HL-60 (cell line): ENCODE measurements at regions not wholly inside any gene's neighbourhood (a gene's known extent, or its start where the extent isn't known, plus 50 kb on each side); places are given as distances from the start of the nearest gene placed in this dataset.

ENCODE experiments used
- DNase-seq, 2 experiments: peaks; one replicate each; pipeline ENCODE4 v3.0.0-alpha.2; 2010 to 2020; ENCODE audit warnings: low read depth in 1 of 2, low spot score in 1 of 2
- H3K27ac ChIP-seq: fragments of 250-450 bp; sonication (Bioruptor Pico); replicated peaks from 2 replicates; pipeline ENCODE4 v1.5.1; 2020; ENCODE audit warnings: mild to moderate bottlenecking, moderate library complexity
- H3K27me3 ChIP-seq: fragments of 250-450 bp; sonication (Bioruptor Pico); 2 replicates; pipeline ENCODE4 v1.5.1; 2021; ENCODE audit warnings: mild to moderate bottlenecking, moderate library complexity; ENCODE audit not compliant: insufficient read depth, poor library complexity, severe bottlenecking
- H3K4me3 ChIP-seq: replicated peaks from 2 replicates; pipeline ENCODE4 v1.5.1; 2011; ENCODE audit warnings: mild to moderate bottlenecking, control low read depth, low read length; ENCODE audit not compliant: insufficient read depth
- GABPA ChIP-seq: IDR thresholded peaks from 2 replicates; pipeline ENCODE4 v1.6.1; 2012; ENCODE audit warnings: low read depth
- POLR2AphosphoS5 ChIP-seq: IDR thresholded peaks from 2 replicates; pipeline ENCODE4 v1.6.1; 2012; ENCODE audit warnings: low read depth
- SPI1 ChIP-seq: IDR thresholded peaks from 2 replicates; pipeline ENCODE4 v1.6.1; 2012; ENCODE audit warnings: low read depth, mild to moderate bottlenecking, borderline replicate concordance
- TF ChIP-seq, protein P1 (sequence below): IDR thresholded peaks from 2 replicates; pipeline ENCODE4 v1.6.1; 2012; ENCODE audit warnings: low read depth; ENCODE audit not compliant: insufficient replicate concordance
- TF ChIP-seq, protein P2 (sequence below): IDR thresholded peaks from one replicate; pipeline ENCODE4 v1.5.1; 2011; ENCODE audit warnings: low read length, control low read depth, inconsistent platforms; ENCODE audit not compliant: insufficient read depth

DNA sequence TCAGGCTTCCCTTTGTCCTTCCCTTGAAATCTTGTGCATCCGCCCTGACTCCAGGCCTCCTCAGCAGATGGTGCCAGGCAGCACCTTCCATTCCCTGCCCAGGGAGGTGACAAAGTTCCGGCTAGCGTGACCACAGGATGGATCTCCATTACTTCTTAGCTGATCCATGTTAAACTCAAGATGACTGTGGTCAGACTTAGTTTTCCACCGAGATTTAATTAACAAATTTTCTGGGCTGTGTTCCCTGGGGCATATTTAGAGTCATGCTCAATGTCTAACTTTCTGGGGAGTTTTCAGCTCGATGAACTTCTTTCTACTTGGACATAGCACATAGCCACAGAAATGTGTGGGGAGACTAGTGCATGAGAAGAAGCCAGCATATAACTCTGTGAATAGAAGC lies 215.1 kb upstream of the SFRP2 start:
- TF ChIP-seq, protein P1, sequence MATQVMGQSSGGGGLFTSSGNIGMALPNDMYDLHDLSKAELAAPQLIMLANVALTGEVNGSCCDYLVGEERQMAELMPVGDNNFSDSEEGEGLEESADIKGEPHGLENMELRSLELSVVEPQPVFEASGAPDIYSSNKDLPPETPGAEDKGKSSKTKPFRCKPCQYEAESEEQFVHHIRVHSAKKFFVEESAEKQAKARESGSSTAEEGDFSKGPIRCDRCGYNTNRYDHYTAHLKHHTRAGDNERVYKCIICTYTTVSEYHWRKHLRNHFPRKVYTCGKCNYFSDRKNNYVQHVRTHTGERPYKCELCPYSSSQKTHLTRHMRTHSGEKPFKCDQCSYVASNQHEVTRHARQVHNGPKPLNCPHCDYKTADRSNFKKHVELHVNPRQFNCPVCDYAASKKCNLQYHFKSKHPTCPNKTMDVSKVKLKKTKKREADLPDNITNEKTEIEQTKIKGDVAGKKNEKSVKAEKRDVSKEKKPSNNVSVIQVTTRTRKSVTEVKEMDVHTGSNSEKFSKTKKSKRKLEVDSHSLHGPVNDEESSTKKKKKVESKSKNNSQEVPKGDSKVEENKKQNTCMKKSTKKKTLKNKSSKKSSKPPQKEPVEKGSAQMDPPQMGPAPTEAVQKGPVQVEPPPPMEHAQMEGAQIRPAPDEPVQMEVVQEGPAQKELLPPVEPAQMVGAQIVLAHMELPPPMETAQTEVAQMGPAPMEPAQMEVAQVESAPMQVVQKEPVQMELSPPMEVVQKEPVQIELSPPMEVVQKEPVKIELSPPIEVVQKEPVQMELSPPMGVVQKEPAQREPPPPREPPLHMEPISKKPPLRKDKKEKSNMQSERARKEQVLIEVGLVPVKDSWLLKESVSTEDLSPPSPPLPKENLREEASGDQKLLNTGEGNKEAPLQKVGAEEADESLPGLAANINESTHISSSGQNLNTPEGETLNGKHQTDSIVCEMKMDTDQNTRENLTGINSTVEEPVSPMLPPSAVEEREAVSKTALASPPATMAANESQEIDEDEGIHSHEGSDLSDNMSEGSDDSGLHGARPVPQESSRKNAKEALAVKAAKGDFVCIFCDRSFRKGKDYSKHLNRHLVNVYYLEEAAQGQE: no peak
- TF ChIP-seq SPI1 (no peak), POLR2AphosphoS5 (no peak), GABPA (no peak)
- TF ChIP-seq, protein P2, sequence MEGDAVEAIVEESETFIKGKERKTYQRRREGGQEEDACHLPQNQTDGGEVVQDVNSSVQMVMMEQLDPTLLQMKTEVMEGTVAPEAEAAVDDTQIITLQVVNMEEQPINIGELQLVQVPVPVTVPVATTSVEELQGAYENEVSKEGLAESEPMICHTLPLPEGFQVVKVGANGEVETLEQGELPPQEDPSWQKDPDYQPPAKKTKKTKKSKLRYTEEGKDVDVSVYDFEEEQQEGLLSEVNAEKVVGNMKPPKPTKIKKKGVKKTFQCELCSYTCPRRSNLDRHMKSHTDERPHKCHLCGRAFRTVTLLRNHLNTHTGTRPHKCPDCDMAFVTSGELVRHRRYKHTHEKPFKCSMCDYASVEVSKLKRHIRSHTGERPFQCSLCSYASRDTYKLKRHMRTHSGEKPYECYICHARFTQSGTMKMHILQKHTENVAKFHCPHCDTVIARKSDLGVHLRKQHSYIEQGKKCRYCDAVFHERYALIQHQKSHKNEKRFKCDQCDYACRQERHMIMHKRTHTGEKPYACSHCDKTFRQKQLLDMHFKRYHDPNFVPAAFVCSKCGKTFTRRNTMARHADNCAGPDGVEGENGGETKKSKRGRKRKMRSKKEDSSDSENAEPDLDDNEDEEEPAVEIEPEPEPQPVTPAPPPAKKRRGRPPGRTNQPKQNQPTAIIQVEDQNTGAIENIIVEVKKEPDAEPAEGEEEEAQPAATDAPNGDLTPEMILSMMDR: no peak
- Histone ChIP-seq H3K4me3 (no peak overlapping the region), H3K27me3 (no peaks in the 10 kb centered on the region), H3K27ac (no peak overlapping the region)
- DNase-seq: no peak

DNA sequence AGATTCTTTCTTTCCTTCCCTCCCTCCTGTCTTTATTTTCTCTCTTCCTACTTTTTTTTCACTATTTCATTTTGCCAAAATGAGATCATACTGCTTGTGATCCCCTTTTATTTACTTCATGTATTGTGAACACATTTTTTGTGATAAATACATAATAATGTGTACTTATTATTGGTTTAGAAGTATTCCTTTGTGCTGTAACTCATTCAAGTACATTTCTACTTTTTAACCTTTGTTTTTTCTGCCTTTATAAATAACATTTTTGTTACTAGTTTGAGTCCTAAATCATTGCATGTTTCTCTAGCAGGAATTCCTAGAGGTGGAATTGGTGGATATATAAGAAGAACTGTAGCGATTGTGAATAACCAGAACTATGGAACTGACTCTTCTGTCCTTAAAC lies 214.5 kb upstream of the SFRP2 start:
- Histone ChIP-seq H3K27ac (no peak overlapping the region), H3K4me3 (no peak overlapping the region), H3K27me3 (no peaks in the 10 kb centered on the region)
- no peak for DNase-seq
- no peak for TF ChIP-seq POLR2AphosphoS5
- no peak for TF ChIP-seq GABPA
- TF ChIP-seq, protein P2: no peak
- TF ChIP-seq, protein P1: no peak
- no peak for TF ChIP-seq SPI1

DNA sequence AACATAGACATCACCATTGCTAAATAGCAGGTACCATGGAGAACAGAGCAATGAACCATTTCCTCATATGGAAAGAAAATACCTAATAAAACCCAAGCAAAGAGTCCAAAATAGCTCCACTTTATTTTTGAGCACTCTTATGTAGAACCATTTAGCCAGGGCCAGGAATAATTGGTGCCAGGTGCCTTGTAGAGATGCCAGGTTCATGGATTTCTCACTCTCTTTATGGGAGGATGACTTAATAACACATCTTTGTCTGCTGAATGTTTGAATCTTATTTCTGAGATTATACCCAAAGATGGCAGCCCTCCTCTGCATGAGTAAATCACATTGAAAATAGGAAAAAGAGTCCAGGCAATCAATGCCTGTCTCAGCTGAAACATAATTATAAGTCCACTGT lies 212.3 kb upstream of the SFRP2 start:
- Histone ChIP-seq H3K27me3 (no peaks in the 10 kb centered on the region), H3K27ac (no peak overlapping the region), H3K4me3 (no peak overlapping the region)
- TF ChIP-seq, protein P2: no peak
- TF ChIP-seq SPI1: no peak
- TF ChIP-seq GABPA: no peak
- TF ChIP-seq POLR2AphosphoS5: no peak
- TF ChIP-seq, protein P1: no peak
- DNase-seq: no peak
